OCI-LY3 (cell line): ENCODE measurements at regions not wholly inside any gene's neighbourhood (a gene's known extent, or its start where the extent isn't known, plus 50 kb on each side); places are given as distances from the start of the nearest gene placed in this dataset.

Source experiments
- EZH2phosphoT487 ChIP-seq: fragments of 200-600 bp; shearing (Covaris generic); IDR thresholded peaks from 2 replicates; pipeline ENCODE4 v1.6.1; 2018; ENCODE audit warnings: antibody characterized with exemption, mixed run types, low read depth
- TF ChIP-seq, protein P1 (sequence below): fragments of 200-600, 300-600 bp; sonication (generic); IDR thresholded peaks from 2 replicates; pipeline ENCODE4 v1.5.1; 2014; ENCODE audit warnings: antibody characterized with exemption, low read length, low read depth

DNA sequence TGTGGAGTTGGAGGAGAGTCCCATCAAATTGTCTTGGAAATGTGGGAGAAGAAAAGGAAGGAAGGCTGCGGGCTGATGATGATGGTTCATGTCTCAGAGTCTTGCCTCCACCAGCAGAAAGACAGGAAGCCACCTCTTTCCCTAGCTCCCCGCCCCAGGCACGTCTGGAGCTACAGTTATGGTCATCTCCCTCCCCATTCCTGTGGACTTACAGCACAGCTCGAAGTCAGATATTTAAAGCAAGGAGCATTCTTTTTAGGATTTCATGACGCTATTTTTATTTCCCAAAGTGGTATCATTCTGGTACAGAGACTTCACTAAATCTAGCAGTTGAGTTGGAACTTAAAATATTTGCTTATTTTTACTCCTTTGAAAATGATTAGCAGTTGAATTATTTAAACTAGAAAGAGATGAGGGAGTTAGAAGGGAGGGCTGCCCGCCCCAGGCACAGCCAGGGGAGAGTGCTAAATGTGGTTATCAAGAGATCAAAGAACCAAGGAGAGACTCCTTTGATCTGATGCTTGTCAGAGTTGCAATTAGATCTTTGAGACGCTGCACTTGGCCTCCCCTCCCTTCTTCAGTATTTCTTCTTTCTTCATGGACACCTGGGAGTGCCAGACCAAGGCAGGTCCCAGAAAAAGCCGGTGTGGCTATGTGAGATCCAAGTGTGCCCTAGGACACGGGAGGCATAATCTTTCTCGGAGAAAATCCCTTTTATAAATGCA is 199.9 kb upstream of the SOX4 start:
- TF ChIP-seq, protein P1, sequence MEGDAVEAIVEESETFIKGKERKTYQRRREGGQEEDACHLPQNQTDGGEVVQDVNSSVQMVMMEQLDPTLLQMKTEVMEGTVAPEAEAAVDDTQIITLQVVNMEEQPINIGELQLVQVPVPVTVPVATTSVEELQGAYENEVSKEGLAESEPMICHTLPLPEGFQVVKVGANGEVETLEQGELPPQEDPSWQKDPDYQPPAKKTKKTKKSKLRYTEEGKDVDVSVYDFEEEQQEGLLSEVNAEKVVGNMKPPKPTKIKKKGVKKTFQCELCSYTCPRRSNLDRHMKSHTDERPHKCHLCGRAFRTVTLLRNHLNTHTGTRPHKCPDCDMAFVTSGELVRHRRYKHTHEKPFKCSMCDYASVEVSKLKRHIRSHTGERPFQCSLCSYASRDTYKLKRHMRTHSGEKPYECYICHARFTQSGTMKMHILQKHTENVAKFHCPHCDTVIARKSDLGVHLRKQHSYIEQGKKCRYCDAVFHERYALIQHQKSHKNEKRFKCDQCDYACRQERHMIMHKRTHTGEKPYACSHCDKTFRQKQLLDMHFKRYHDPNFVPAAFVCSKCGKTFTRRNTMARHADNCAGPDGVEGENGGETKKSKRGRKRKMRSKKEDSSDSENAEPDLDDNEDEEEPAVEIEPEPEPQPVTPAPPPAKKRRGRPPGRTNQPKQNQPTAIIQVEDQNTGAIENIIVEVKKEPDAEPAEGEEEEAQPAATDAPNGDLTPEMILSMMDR = no peak
- no peak for TF ChIP-seq EZH2phosphoT487
